Liver (tissue), 3 donors: ENCODE measurements at regions not wholly inside any gene's neighbourhood (a gene's known extent, or its start where the extent isn't known, plus 50 kb on each side); places are given as distances from the start of the nearest gene placed in this dataset.

Source experiments
- HNF4A ChIP-seq, 2 donors: conservative IDR thresholded peaks; 2 replicates each; pipeline ENCODE4 v1.6.1; 2016; ENCODE audit warnings: antibody characterized with exemption in 2 of 2, mild to moderate bottlenecking in 2 of 2
- SP1 ChIP-seq: IDR thresholded peaks from 2 replicates; pipeline ENCODE4 v1.6.1; 2018; ENCODE audit warnings: antibody characterized with exemption, mild to moderate bottlenecking
- ZBTB33 ChIP-seq: IDR thresholded peaks from 2 replicates; pipeline ENCODE4 v1.6.1; 2016; ENCODE audit warnings: antibody characterized with exemption
- TF ChIP-seq, protein P1 (sequence below): fragments of 150-350 bp; IDR thresholded peaks from 2 replicates; pipeline ENCODE4 v1.5.1; 2017; ENCODE audit warnings: improper control_type of control experiment, low read depth, low read length; ENCODE audit not compliant: missing input control
- TF ChIP-seq, protein P2 (sequence below): IDR thresholded peaks from 2 replicates; pipeline ENCODE4 v1.6.1; 2016; ENCODE audit warnings: antibody characterized with exemption, mild to moderate bottlenecking
- donor health status: healthy.
- donor health status: healthy.

DNA sequence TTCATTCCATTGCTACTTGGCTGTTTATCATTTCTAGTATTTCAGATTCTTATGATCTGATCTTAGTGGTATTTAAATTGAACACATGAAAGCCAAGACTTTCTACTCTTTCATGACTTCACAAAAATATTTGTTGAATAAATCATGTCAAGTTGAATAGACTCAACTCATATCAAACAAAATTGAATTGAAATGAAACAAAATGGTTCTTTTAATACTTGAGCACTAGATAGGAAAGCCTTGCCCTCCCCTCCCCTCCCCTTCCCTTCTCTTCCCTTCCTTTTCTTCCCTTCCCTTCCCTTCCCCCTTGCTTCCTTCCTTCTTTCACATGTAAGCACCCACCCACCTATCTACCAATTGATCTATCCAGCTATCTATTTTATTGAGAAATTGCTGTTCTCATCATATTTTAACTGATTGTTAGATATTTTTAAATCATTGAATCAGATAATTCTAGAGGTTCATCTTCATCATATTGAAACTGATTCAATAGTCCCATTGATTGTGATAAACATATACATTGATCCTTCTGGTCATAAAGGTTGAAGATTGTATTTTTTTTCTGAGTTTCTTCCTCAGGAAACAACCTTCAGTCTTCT, 2015.9 kb downstream of the LRRC4C start:
- TF ChIP-seq, protein P1, sequence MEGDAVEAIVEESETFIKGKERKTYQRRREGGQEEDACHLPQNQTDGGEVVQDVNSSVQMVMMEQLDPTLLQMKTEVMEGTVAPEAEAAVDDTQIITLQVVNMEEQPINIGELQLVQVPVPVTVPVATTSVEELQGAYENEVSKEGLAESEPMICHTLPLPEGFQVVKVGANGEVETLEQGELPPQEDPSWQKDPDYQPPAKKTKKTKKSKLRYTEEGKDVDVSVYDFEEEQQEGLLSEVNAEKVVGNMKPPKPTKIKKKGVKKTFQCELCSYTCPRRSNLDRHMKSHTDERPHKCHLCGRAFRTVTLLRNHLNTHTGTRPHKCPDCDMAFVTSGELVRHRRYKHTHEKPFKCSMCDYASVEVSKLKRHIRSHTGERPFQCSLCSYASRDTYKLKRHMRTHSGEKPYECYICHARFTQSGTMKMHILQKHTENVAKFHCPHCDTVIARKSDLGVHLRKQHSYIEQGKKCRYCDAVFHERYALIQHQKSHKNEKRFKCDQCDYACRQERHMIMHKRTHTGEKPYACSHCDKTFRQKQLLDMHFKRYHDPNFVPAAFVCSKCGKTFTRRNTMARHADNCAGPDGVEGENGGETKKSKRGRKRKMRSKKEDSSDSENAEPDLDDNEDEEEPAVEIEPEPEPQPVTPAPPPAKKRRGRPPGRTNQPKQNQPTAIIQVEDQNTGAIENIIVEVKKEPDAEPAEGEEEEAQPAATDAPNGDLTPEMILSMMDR, result no peak
- TF ChIP-seq HNF4A (conservative IDR thresholded peaks at IDR 0.05), result no peak
- TF ChIP-seq, protein P2, sequence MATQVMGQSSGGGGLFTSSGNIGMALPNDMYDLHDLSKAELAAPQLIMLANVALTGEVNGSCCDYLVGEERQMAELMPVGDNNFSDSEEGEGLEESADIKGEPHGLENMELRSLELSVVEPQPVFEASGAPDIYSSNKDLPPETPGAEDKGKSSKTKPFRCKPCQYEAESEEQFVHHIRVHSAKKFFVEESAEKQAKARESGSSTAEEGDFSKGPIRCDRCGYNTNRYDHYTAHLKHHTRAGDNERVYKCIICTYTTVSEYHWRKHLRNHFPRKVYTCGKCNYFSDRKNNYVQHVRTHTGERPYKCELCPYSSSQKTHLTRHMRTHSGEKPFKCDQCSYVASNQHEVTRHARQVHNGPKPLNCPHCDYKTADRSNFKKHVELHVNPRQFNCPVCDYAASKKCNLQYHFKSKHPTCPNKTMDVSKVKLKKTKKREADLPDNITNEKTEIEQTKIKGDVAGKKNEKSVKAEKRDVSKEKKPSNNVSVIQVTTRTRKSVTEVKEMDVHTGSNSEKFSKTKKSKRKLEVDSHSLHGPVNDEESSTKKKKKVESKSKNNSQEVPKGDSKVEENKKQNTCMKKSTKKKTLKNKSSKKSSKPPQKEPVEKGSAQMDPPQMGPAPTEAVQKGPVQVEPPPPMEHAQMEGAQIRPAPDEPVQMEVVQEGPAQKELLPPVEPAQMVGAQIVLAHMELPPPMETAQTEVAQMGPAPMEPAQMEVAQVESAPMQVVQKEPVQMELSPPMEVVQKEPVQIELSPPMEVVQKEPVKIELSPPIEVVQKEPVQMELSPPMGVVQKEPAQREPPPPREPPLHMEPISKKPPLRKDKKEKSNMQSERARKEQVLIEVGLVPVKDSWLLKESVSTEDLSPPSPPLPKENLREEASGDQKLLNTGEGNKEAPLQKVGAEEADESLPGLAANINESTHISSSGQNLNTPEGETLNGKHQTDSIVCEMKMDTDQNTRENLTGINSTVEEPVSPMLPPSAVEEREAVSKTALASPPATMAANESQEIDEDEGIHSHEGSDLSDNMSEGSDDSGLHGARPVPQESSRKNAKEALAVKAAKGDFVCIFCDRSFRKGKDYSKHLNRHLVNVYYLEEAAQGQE, result no peak
- TF ChIP-seq ZBTB33, result no peak
- TF ChIP-seq SP1, result no peak
